ENCODE measurements at regions not wholly inside any gene's neighbourhood (a gene's known extent, or its start where the extent isn't known, plus 50 kb on each side); places are given as distances from the start of the nearest gene placed in this dataset.

GRCh38 chr13:104837756-104838155, 1697.7 kb downstream of the EFNB2 start:
- no peaks in the 10 kb centered on the region for H3K9me3 ChIP-seq
- intact Hi-C loops (cut with DNase I): no loop called here
- TF ChIP-seq CTCF (IDR thresholded peaks at IDR 0.05) (no peak), POLR2A (IDR thresholded peaks at IDR 0.05) (no peak)
- no peak overlapping the region for H3K4me3 ChIP-seq (replicated peaks in 1 of 3)
- H3K36me3 ChIP-seq: no peaks in the 10 kb centered on the region
- DNase-seq: no peak
- H3K27ac ChIP-seq: no peak overlapping the region
- WGBS, 2 donors: 49 to 68% methylated on average over 3 of the region's 3 CpGs
- H3K4me1 ChIP-seq: no peaks in the 10 kb centered on the region
- H3K27me3 ChIP-seq: no peaks in the 10 kb centered on the region

GRCh38 chr13:104833221-104833620, 1702.2 kb downstream of the EFNB2 start:
- Histone ChIP-seq H3K27me3 (no peaks in the 10 kb centered on the region), H3K9me3 (no peaks in the 10 kb centered on the region), H3K36me3 (no peaks in the 10 kb centered on the region), H3K4me1 (no peaks in the 10 kb centered on the region), H3K4me3 (replicated peaks in 1 of 3) (no peak overlapping the region), H3K27ac (no peak overlapping the region)
- no peak for TF ChIP-seq CTCF (IDR thresholded peaks at IDR 0.05)
- no peak for TF ChIP-seq POLR2A (IDR thresholded peaks at IDR 0.05)
- DNase-seq: no peak
- 85 to 92% methylated on average over 1 of the region's 1 CpG for WGBS, 2 donors
- intact Hi-C loops (cut with DNase I): no loop called here

GRCh38 chr13:104832231-104832630, 1703.2 kb downstream of the EFNB2 start:
- no peak overlapping the region for H3K27ac ChIP-seq
- no peaks in the 10 kb centered on the region for H3K36me3 ChIP-seq
- H3K4me1 ChIP-seq: no peaks in the 10 kb centered on the region
- WGBS, 2 donors: 57 to 62% methylated on average over 4 of the region's 4 CpGs
- H3K27me3 ChIP-seq: no peaks in the 10 kb centered on the region
- TF ChIP-seq POLR2A (IDR thresholded peaks at IDR 0.05): no peak
- no peak for TF ChIP-seq CTCF (IDR thresholded peaks at IDR 0.05)
- no peak overlapping the region for H3K4me3 ChIP-seq (replicated peaks in 1 of 3)
- no peaks in the 10 kb centered on the region for H3K9me3 ChIP-seq
- no peak for DNase-seq
- intact Hi-C loops (cut with DNase I): no loop called here

- Histone ChIP-seq H3K9me3 (no peaks in the 10 kb centered on the region), H3K36me3 (no peaks in the 10 kb centered on the region), H3K4me3 (replicated peaks in 1 of 3) (no peak overlapping the region), H3K27ac (no peak overlapping the region), H3K4me1 (no peaks in the 10 kb centered on the region), H3K27me3 (no peaks in the 10 kb centered on the region)
- TF ChIP-seq CTCF (IDR thresholded peaks at IDR 0.05) (no peak), POLR2A (IDR thresholded peaks at IDR 0.05) (no peak)
- intact Hi-C loops (cut with DNase I): no loop called here
- 70 to 75% methylated on average over 6 of the region's 6 CpGs for WGBS, 2 donors
- DNase-seq: no peak
Observed at GRCh38 chr13:104831831-104832230, 1703.6 kb downstream of the EFNB2 start.

- intact Hi-C loops (cut with DNase I): no loop called here
- H3K4me3 ChIP-seq (replicated peaks in 1 of 3): no peak overlapping the region
- no peak overlapping the region for H3K27ac ChIP-seq
- H3K36me3 ChIP-seq: no peaks in the 10 kb centered on the region
- DNase-seq: no peak
- no peaks in the 10 kb centered on the region for H3K9me3 ChIP-seq
- no peaks in the 10 kb centered on the region for H3K27me3 ChIP-seq
- no peak for TF ChIP-seq POLR2A (IDR thresholded peaks at IDR 0.05)
- TF ChIP-seq CTCF (IDR thresholded peaks at IDR 0.05): no peak
- WGBS, 2 donors: 87 to 89% methylated on average over 1 of the region's 1 CpG
- H3K4me1 ChIP-seq: no peaks in the 10 kb centered on the region
Observed at GRCh38 chr13:104823709-104824108, 1711.8 kb downstream of the EFNB2 start.

All from thyroid gland (tissue), 4 donors.